Transverse colon (tissue), 4 donors: ENCODE measurements at regions not wholly inside any gene's neighbourhood (a gene's known extent, or its start where the extent isn't known, plus 50 kb on each side); places are given as distances from the start of the nearest gene placed in this dataset.

Experiments used
- DNase-seq: peaks from one replicate; pipeline ENCODE4 v3.0.0-alpha.2; 2019
- H3K27ac ChIP-seq, 4 donors: fragments of 200-600 bp; sonication (generic); 2 replicates each; pipeline ENCODE4 v1.5.1; 2016 to 2018; ENCODE audit warnings: inconsistent platforms in 4 of 4
- H3K27me3 ChIP-seq: fragments of 200-600 bp; sonication (generic); 2 replicates; pipeline ENCODE4 v1.5.1; 2017; ENCODE audit warnings: inconsistent platforms
- H3K36me3 ChIP-seq, 4 donors: fragments of 200-600 bp; sonication (generic); 2 replicates each; pipeline ENCODE4 v1.5.1; 2017 to 2019; ENCODE audit warnings: inconsistent platforms in 4 of 4
- H3K4me1 ChIP-seq, 4 donors: fragments of 200-600 bp; sonication (generic); 2 replicates each; pipeline ENCODE4 v1.5.1; 2017 to 2020; ENCODE audit warnings: inconsistent platforms in 4 of 4
- H3K4me3 ChIP-seq, 4 donors: fragments of 200-600 bp; sonication (generic); 1 replicate in 1 of 4; 2 replicates in 3 of 4; pipeline versions ENCODE4 v1.5.1 to v1.6.1; 2017 to 2019; ENCODE audit warnings: inconsistent platforms in 4 of 4
- H3K9me3 ChIP-seq, 2 donors: fragments of 200-600 bp; sonication (generic); 2 replicates each; pipeline ENCODE4 v1.5.1; 2017 to 2019; ENCODE audit warnings: inconsistent platforms in 2 of 2
- POLR2A ChIP-seq: fragments of 450-650 bp; IDR thresholded peaks from one replicate; pipeline ENCODE4 v1.6.1; 2016; ENCODE audit warnings: antibody characterized with exemption, mild to moderate bottlenecking, moderate library complexity
- POLR2AphosphoS5 ChIP-seq, 3 donors: sonication (generic); formaldehyde crosslinking; IDR thresholded peaks; one replicate each; pipeline ENCODE4 v1.6.1; 2016; ENCODE audit warnings: antibody characterized with exemption in 3 of 3
- WGBS, 2 donors: methylation state at CpG; one replicate each; pipeline ENCODE4 v1.1.5; 2018; ENCODE audit warnings: low coverage in 1 of 2; 5-methylcytosine and 5-hydroxymethylcytosine counted together
- in situ Hi-C, 4 donors: fragments of 200-750 bp; cut with MboI; loops; one replicate each; pipeline versions ENCODE4 v1.15.0 to v1.15.1; 2017; ENCODE audit warnings: low sequenced_read_pairs in 3 of 4, low pct_ligation_motif_present in 1 of 4, low pct_unique_long_range_greater_than_20kb in 1 of 4
- intact Hi-C: fragments of 100-400 bp; cut with DNase I; formaldehyde crosslinking; loops from one replicate; pipeline ENCODE4 v1.15.1; 2023; ENCODE audit warnings: low total_unique reads
- TF ChIP-seq, protein P1 (sequence below), 5 experiments: fragments of 200-600 bp in 3 of 5; fragments of 450-650 bp in 2 of 5; sonication (generic) in 3 of 5; IDR thresholded peaks; 1 replicate in 2 of 5; 2 replicates in 3 of 5; pipeline ENCODE4 v1.5.1; 2016 to 2017; ENCODE audit warnings: antibody characterized with exemption in 5 of 5, inconsistent platforms in 3 of 5, mild to moderate bottlenecking in 2 of 5, moderate library complexity in 1 of 5

DNA sequence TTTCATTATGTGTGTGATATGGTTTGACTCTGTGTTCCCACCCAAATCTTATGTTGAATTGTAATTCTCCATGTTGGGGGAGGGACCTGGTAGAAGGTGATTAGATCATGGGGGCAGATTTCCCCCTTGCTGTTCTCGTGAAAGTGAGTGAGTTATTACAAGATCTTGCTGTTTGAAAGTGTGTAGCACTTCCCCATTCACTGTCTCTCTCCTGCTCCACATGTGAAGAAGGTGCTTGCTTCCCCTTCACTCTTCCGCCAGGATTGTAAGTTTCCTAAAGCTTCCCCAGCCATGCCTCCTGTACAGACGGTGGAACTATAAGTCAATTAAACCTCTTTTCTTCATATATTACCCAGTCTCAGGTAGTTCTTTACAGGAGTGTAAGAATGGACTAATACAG is 54.3 kb upstream of the SERTM1 start:
- Histone ChIP-seq H3K27me3 (no peaks in the 10 kb centered on the region), H3K4me1 (no peaks in the 10 kb centered on the region), H3K9me3 (no peaks in the 10 kb centered on the region), H3K36me3 (no peaks in the 10 kb centered on the region), H3K4me3 (no peak overlapping the region), H3K27ac (no peak overlapping the region)
- WGBS, 2 donors: 74 to 90% methylated on average over 2 to 3 of the region's 3 CpGs
- TF ChIP-seq, protein P1, sequence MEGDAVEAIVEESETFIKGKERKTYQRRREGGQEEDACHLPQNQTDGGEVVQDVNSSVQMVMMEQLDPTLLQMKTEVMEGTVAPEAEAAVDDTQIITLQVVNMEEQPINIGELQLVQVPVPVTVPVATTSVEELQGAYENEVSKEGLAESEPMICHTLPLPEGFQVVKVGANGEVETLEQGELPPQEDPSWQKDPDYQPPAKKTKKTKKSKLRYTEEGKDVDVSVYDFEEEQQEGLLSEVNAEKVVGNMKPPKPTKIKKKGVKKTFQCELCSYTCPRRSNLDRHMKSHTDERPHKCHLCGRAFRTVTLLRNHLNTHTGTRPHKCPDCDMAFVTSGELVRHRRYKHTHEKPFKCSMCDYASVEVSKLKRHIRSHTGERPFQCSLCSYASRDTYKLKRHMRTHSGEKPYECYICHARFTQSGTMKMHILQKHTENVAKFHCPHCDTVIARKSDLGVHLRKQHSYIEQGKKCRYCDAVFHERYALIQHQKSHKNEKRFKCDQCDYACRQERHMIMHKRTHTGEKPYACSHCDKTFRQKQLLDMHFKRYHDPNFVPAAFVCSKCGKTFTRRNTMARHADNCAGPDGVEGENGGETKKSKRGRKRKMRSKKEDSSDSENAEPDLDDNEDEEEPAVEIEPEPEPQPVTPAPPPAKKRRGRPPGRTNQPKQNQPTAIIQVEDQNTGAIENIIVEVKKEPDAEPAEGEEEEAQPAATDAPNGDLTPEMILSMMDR (IDR thresholded peaks at IDR 0.05): no peak
- no peak for TF ChIP-seq POLR2A
- no peak for TF ChIP-seq POLR2AphosphoS5 (IDR thresholded peaks at IDR 0.05)
- intact Hi-C loops (no loop called here), in situ Hi-C loops (no loop called here)
- DNase-seq: no peak
